ENCODE measurements at regions not wholly inside any gene's neighbourhood (a gene's known extent, or its start where the extent isn't known, plus 50 kb on each side); places are given as distances from the start of the nearest gene placed in this dataset.

- Histone ChIP-seq H3K27me3 (ENCODE audit: control insufficient read depth, insufficient read depth, low read length) (no peaks in the 10 kb centered on the region), H3K9ac (ENCODE audit: low read length) (no peak overlapping the region), H3K36me3 (ENCODE audit: control insufficient read depth, insufficient read depth, low read length) (no peaks in the 10 kb centered on the region), H3K4me3 (ENCODE audit: low read length) (no peak overlapping the region), H3K9me3 (ENCODE audit: control insufficient read depth, low read length) (no peaks in the 10 kb centered on the region), H3K4me1 (ENCODE audit: control insufficient read depth, insufficient read depth, low read length) (no peaks in the 10 kb centered on the region)
Measured at GRCh38 chr2:5515693-5516092, 176.5 kb upstream of the SOX11 start.

- no peaks in the 10 kb centered on the region for H3K27me3 ChIP-seq (ENCODE audit: control insufficient read depth, insufficient read depth, low read length)
- no peaks in the 10 kb centered on the region for H3K36me3 ChIP-seq (ENCODE audit: control insufficient read depth, insufficient read depth, low read length)
- no peak overlapping the region for H3K4me3 ChIP-seq (ENCODE audit: low read length)
- H3K4me1 ChIP-seq (ENCODE audit: control insufficient read depth, insufficient read depth, low read length), result no peaks in the 10 kb centered on the region
- H3K9ac ChIP-seq (ENCODE audit: low read length), result no peak overlapping the region
- H3K9me3 ChIP-seq (ENCODE audit: control insufficient read depth, low read length), result no peaks in the 10 kb centered on the region
Measured at GRCh38 chr2:5519286-5519685, 172.9 kb upstream of the SOX11 start.

GRCh38 chr2:5520463-5520972 is 171.7 kb upstream of the SOX11 start:
- Histone ChIP-seq H3K9me3 (ENCODE audit: control insufficient read depth, low read length) (no peaks in the 10 kb centered on the region), H3K4me1 (ENCODE audit: control insufficient read depth, insufficient read depth, low read length) (no peaks in the 10 kb centered on the region), H3K27me3 (ENCODE audit: control insufficient read depth, insufficient read depth, low read length) (no peaks in the 10 kb centered on the region), H3K9ac (ENCODE audit: low read length) (no peak overlapping the region), H3K36me3 (ENCODE audit: control insufficient read depth, insufficient read depth, low read length) (no peaks in the 10 kb centered on the region), H3K4me3 (ENCODE audit: low read length) (no peak overlapping the region)

- H3K27me3 ChIP-seq (ENCODE audit: control insufficient read depth, insufficient read depth, low read length), result no peaks in the 10 kb centered on the region
- H3K4me1 ChIP-seq (ENCODE audit: control insufficient read depth, insufficient read depth, low read length), result no peaks in the 10 kb centered on the region
- no peak overlapping the region for H3K9ac ChIP-seq (ENCODE audit: low read length)
- no peak overlapping the region for H3K4me3 ChIP-seq (ENCODE audit: low read length)
- H3K9me3 ChIP-seq (ENCODE audit: control insufficient read depth, low read length), result no peaks in the 10 kb centered on the region
- no peaks in the 10 kb centered on the region for H3K36me3 ChIP-seq (ENCODE audit: control insufficient read depth, insufficient read depth, low read length)
Measured at GRCh38 chr2:5521461-5521860, 170.7 kb upstream of the SOX11 start.

- Histone ChIP-seq H3K4me1 (ENCODE audit: control insufficient read depth, insufficient read depth, low read length) (no peaks in the 10 kb centered on the region), H3K36me3 (ENCODE audit: control insufficient read depth, insufficient read depth, low read length) (no peaks in the 10 kb centered on the region), H3K9me3 (ENCODE audit: control insufficient read depth, low read length) (no peaks in the 10 kb centered on the region), H3K9ac (ENCODE audit: low read length) (no peak overlapping the region), H3K4me3 (ENCODE audit: low read length) (no peak overlapping the region), H3K27me3 (ENCODE audit: control insufficient read depth, insufficient read depth, low read length) (no peaks in the 10 kb centered on the region)
Measured at GRCh38 chr2:5524551-5524950, 167.6 kb upstream of the SOX11 start.

- H3K9ac ChIP-seq (ENCODE audit: low read length), result no peak overlapping the region
- no peaks in the 10 kb centered on the region for H3K4me1 ChIP-seq (ENCODE audit: control insufficient read depth, insufficient read depth, low read length)
- H3K36me3 ChIP-seq (ENCODE audit: control insufficient read depth, insufficient read depth, low read length), result no peaks in the 10 kb centered on the region
- H3K27me3 ChIP-seq (ENCODE audit: control insufficient read depth, insufficient read depth, low read length), result no peaks in the 10 kb centered on the region
- no peak overlapping the region for H3K4me3 ChIP-seq (ENCODE audit: low read length)
- no peaks in the 10 kb centered on the region for H3K9me3 ChIP-seq (ENCODE audit: control insufficient read depth, low read length)
Measured at GRCh38 chr2:5528706-5529105, 163.5 kb upstream of the SOX11 start.

GRCh38 chr2:5530011-5530696 is 162.0 kb upstream of the SOX11 start:
- no peaks in the 10 kb centered on the region for H3K4me1 ChIP-seq (ENCODE audit: control insufficient read depth, insufficient read depth, low read length)
- no peak overlapping the region for H3K4me3 ChIP-seq (ENCODE audit: low read length)
- no peaks in the 10 kb centered on the region for H3K27me3 ChIP-seq (ENCODE audit: control insufficient read depth, insufficient read depth, low read length)
- no peaks in the 10 kb centered on the region for H3K36me3 ChIP-seq (ENCODE audit: control insufficient read depth, insufficient read depth, low read length)
- H3K9me3 ChIP-seq (ENCODE audit: control insufficient read depth, low read length), result no peaks in the 10 kb centered on the region
- no peak overlapping the region for H3K9ac ChIP-seq (ENCODE audit: low read length)

- H3K9ac ChIP-seq (ENCODE audit: low read length), result no peak overlapping the region
- no peaks in the 10 kb centered on the region for H3K4me1 ChIP-seq (ENCODE audit: control insufficient read depth, insufficient read depth, low read length)
- no peaks in the 10 kb centered on the region for H3K27me3 ChIP-seq (ENCODE audit: control insufficient read depth, insufficient read depth, low read length)
- H3K9me3 ChIP-seq (ENCODE audit: control insufficient read depth, low read length), result no peaks in the 10 kb centered on the region
- no peak overlapping the region for H3K4me3 ChIP-seq (ENCODE audit: low read length)
- no peaks in the 10 kb centered on the region for H3K36me3 ChIP-seq (ENCODE audit: control insufficient read depth, insufficient read depth, low read length)
Measured at GRCh38 chr2:5535301-5535700, 156.9 kb upstream of the SOX11 start.

- Histone ChIP-seq H3K4me3 (ENCODE audit: low read length) (no peak overlapping the region), H3K36me3 (ENCODE audit: control insufficient read depth, insufficient read depth, low read length) (no peaks in the 10 kb centered on the region), H3K9me3 (ENCODE audit: control insufficient read depth, low read length) (no peaks in the 10 kb centered on the region), H3K4me1 (ENCODE audit: control insufficient read depth, insufficient read depth, low read length) (no peaks in the 10 kb centered on the region), H3K27me3 (ENCODE audit: control insufficient read depth, insufficient read depth, low read length) (no peaks in the 10 kb centered on the region), H3K9ac (ENCODE audit: low read length) (no peak overlapping the region)
Measured at GRCh38 chr2:5537180-5537688, 154.9 kb upstream of the SOX11 start.

GRCh38 chr2:5538313-5538712 is 153.9 kb upstream of the SOX11 start:
- H3K9me3 ChIP-seq (ENCODE audit: control insufficient read depth, low read length), result no peaks in the 10 kb centered on the region
- H3K4me3 ChIP-seq (ENCODE audit: low read length), result no peak overlapping the region
- H3K4me1 ChIP-seq (ENCODE audit: control insufficient read depth, insufficient read depth, low read length), result no peaks in the 10 kb centered on the region
- H3K36me3 ChIP-seq (ENCODE audit: control insufficient read depth, insufficient read depth, low read length), result no peaks in the 10 kb centered on the region
- no peak overlapping the region for H3K9ac ChIP-seq (ENCODE audit: low read length)
- no peaks in the 10 kb centered on the region for H3K27me3 ChIP-seq (ENCODE audit: control insufficient read depth, insufficient read depth, low read length)

GRCh38 chr2:5538772-5539171 is 153.4 kb upstream of the SOX11 start:
- H3K27me3 ChIP-seq (ENCODE audit: control insufficient read depth, insufficient read depth, low read length), result no peaks in the 10 kb centered on the region
- H3K36me3 ChIP-seq (ENCODE audit: control insufficient read depth, insufficient read depth, low read length), result no peaks in the 10 kb centered on the region
- H3K9me3 ChIP-seq (ENCODE audit: control insufficient read depth, low read length), result no peaks in the 10 kb centered on the region
- no peak overlapping the region for H3K4me3 ChIP-seq (ENCODE audit: low read length)
- H3K9ac ChIP-seq (ENCODE audit: low read length), result no peak overlapping the region
- no peaks in the 10 kb centered on the region for H3K4me1 ChIP-seq (ENCODE audit: control insufficient read depth, insufficient read depth, low read length)

GRCh38 chr2:5539282-5540165 is 152.7 kb upstream of the SOX11 start:
- Histone ChIP-seq H3K27me3 (ENCODE audit: control insufficient read depth, insufficient read depth, low read length) (no peaks in the 10 kb centered on the region), H3K4me3 (ENCODE audit: low read length) (no peak overlapping the region), H3K36me3 (ENCODE audit: control insufficient read depth, insufficient read depth, low read length) (no peaks in the 10 kb centered on the region), H3K4me1 (ENCODE audit: control insufficient read depth, insufficient read depth, low read length) (no peaks in the 10 kb centered on the region), H3K9me3 (ENCODE audit: control insufficient read depth, low read length) (no peaks in the 10 kb centered on the region), H3K9ac (ENCODE audit: low read length) (no peak overlapping the region)

All from mucosa of stomach (tissue), 1 donor.